ENCODE measurements at regions not wholly inside any gene's neighbourhood (a gene's known extent, or its start where the extent isn't known, plus 50 kb on each side); places are given as distances from the start of the nearest gene placed in this dataset.
"Not testable (repeated sequence)": the region's sequence is repeated elsewhere in the genome, so short reads cannot be mapped to it uniquely, and the experiment has no call there.

DNA sequence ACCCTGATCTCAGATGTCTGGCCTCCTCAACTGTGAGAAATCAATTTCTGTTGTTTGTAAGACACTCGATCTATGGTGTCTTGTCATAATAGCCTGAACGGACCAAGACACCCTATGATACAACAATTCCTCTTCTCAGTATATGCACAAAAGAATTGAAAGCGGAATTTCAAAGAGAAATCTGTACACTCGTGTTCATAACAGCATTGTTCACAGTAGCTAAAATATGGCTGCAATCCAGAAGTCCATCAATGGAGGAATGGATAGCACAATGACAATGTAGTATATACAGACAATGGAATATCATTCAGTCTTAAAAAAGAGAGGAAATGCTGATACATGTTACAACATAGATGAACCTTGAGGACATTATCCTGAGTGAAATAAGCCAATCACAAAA lies 354.6 kb downstream of the SFMBT2 start:
- no peak for DNase-seq

- no peak for DNase-seq
Measured at GRCh38 chr10:7054915-7055314, 355.9 kb downstream of the SFMBT2 start.

GRCh38 chr10:7053195-7053594 lies 357.6 kb downstream of the SFMBT2 start:
- DNase-seq = no peak

- not testable (repeated sequence) for DNase-seq
Measured at GRCh38 chr10:7050024-7050423, 360.8 kb downstream of the SFMBT2 start.

DNA sequence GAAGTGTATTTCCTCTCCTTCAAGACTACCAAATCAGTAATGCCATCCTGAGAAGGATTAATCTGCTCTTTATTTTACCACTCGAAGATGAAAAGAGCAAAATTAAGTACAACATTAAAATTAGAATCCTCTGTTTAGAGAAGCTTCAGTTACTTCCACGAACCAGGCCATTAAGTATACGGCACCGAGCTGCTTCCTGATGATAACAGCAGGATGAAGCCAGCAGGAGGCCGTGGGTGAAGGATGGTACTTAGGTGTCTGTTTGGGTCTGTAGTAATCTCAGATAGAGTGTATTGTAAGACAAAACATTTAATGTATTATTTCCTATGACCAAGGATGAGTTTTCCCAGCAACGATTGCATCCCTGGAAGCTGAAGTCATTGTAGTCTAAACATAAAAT lies 362.8 kb downstream of the SFMBT2 start:
- no peak for DNase-seq

DNA sequence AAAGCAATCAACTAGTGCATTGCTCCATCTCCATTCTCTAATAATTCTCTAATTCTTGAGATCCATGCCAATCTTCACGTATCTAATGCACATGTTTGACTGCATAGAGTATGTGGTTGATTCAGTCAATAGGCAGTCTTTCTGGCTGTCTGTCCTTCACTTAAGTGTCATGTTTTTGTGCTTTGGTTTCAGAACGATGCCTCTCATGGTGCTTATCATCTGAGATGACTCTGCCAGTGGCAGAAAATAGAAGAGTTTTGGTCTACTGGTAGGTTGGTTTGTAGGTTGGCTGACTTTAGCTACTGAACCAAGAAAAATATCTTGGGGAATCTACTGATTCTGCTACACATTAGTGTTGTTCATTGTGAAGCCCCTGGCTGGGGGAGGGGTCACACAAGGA lies 364.2 kb downstream of the SFMBT2 start:
- no peak for DNase-seq

DNA sequence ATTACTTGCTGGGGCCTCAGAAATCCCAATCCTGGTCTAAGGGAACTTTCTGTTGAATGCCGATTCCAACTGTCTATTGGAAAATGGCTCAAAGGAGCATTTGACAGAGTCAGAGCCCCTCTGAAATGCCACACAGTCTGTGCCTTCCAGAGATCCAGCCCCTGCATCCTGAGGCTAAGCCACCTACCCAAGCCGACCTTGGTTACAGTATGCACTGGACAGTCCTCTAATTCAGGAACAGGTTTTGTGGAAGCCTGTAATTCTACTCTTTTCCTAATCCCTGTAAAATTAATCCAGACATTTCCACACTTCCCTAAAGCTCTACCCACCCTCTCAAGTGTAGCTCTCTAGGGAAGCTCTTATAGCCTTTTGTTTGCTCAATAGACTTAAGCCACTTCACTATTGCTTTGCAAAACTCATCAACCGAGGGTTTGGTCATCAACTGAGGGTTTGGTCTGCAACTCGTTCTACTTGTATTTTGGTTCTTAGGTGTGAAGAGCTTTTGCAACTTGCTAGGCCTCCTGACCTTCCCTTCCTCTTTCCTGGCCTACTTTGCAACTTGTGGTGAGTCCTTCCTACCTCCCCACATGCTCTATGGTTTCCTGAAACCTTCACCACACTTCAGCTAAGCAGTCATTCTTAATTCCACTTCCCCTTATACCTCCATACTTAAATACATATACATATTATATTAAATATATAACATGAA lies 364.8 kb downstream of the SFMBT2 start:
- DNase-seq = peak; percentile 50 to 60 (median 53)

- no peak for DNase-seq
Measured at GRCh38 chr10:7043055-7043653, 367.7 kb downstream of the SFMBT2 start.

DNA sequence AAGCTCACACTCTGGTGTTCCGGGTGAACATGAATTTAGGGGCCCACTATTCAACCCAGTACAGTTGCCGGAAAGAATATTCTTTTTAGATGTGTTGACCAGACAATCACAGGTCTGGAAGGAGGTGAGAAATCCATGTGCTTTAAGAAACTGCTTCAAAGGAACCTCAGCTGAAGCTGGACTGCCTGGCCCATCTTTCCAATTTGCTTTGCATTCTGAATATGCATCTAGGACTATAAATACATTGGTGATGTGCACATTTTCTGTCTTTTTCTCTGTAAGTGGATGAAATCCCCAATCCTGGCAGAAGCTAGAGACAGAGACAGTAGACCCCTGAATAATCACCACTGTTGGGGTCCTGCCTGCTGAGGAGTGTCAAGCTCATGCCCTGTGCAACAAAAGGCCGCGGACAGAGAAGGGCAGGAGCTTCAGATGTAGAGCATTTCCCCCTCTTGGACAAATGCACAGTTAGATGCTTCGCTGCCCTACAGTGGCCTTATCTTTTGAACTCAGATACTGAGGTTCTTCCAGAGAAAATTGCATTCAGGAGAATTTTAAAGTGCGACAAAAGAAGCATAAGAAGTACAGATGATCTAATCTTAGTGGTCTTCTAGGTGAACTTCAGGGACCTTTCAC lies 368.3 kb downstream of the SFMBT2 start:
- DNase-seq = no peak

- no peak for DNase-seq
Measured at GRCh38 chr10:7042000-7042399, 368.8 kb downstream of the SFMBT2 start.

- no peak for DNase-seq
Measured at GRCh38 chr10:7040681-7041080, 370.2 kb downstream of the SFMBT2 start.

GRCh38 chr10:7039859-7040258 lies 371.0 kb downstream of the SFMBT2 start:
- DNase-seq = no peak

- peak; percentile 31 to 62 (median 37) for DNase-seq
Measured at GRCh38 chr10:7038416-7038815, 372.4 kb downstream of the SFMBT2 start.

DNA sequence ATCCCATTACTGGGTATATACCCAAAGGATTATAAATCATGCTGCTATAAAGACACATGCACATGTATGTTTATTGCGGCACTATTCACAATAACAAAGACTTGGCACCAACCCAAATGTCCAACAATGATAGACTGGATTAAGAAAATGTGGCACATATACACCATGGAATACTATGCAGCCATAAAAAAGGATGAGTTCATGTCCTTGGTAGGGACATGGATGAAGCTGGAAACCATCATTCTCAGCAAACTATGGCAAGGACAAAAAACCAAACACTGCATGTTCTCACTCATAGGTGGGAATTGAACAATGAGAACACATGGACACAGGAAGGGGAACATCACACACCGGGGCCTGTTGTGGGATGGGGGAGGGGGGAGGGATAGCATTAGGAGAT lies 373.4 kb downstream of the SFMBT2 start:
- not testable (repeated sequence) for DNase-seq

- DNase-seq = peak; percentile 44 to 61 (median 53)
Measured at GRCh38 chr10:7036951-7037350, 373.9 kb downstream of the SFMBT2 start.

GRCh38 chr10:7035126-7035761 lies 375.6 kb downstream of the SFMBT2 start:
- no peak for DNase-seq

DNA sequence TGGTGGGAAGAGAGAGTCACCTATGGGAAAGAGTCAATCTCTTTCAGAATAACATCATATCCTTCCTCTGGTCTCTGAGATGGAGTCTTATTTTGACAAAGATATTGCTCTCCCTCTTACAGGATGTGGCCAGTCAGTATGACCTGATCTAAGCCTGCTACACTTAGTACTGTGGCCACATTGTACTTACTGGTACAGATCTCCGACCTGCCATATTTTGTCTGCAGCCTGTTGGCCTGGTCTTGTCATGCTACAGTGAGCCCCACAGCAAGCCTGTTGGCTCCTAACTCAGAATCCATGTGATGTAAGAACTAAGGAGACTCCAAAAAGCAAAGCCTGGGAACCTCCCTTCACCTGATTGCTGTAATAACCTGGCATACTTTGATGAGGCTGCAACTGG lies 377.8 kb downstream of the SFMBT2 start:
- no peak for DNase-seq

DNA sequence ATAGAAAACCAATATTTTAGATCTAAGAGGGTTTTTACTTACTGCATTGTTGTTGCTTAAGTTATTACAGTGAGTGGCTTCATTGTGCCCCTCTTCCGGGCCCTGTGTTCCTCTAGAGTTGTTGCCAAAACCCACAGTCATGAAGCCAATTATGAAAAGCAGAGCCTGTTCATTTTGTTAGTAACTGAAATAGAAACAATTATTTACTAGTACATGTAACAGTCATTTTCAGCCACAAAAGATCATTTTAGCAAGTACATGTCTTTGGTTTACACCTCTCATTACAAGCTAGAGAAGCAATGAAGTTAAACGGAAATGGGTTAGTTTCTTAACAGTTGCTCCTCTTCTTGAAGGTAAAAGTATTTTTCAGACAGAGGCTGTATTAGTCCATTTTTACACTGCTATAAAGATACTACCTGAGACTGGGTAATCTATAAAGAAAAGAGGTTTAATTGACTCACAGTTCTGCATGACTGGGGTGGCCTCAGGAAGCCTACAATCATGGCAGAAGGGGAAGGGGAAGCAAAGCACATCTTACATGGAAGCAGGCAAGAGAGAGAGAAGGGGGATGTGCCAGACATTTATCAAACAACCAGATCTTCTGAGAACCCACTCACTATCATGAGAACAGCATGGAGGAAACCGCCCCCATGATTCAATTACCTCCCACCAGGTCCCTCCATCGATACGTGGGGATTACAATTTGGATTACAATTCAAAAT lies 380.5 kb downstream of the SFMBT2 start:
- DNase-seq = no peak

- no peak for DNase-seq
Measured at GRCh38 chr10:7029672-7030071, 381.2 kb downstream of the SFMBT2 start.

DNA sequence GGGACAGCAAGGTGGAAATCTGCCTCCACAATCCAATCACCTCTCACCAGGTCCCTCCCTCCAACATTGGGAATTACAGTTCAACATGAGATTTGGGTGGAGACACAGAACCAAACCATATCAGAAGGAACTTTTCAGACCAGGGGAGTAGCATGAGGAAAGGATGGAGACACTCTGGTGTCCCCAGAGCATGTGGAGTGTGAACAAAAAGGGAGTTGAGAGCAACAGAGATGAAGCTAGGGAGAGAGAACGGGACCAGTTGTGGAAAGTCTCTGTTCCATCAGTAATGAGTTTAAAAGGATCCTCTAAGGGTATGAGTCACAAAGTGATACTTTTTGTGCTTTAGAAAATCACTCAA lies 382.0 kb downstream of the SFMBT2 start:
- DNase-seq = no peak

- peak; percentile 62 to 81 (median 79) for DNase-seq
Measured at GRCh38 chr10:7027913-7028808, 382.7 kb downstream of the SFMBT2 start.
